ENCODE measurements at regions not wholly inside any gene's neighbourhood (a gene's known extent, or its start where the extent isn't known, plus 50 kb on each side); places are given as distances from the start of the nearest gene placed in this dataset.

GRCh38 chr3:194265996-194266964, 84.8 kb downstream of the CPN2 start:
- peak in 2 of 4 donors; percentile 1 to 6 for DNase-seq
- H3K27me3 ChIP-seq, result no peaks in the 10 kb centered on the region
- intact Hi-C loops (cut with DNase I), result no loop called here
- peaks cover 35% of the 10 kb centered on the region for H3K4me1 ChIP-seq
- peak overlapping the region in 1 of 4 donors; percentile 9 for H3K27ac ChIP-seq
- H3K36me3 ChIP-seq (replicated peaks in 1 of 2; ENCODE audit: insufficient read depth in 1 of 2, low read depth in 2 of 2), result no peaks in the 10 kb centered on the region
- TF ChIP-seq POLR2A (IDR thresholded peaks at IDR 0.05), result no peak
- no peak for TF ChIP-seq CTCF (IDR thresholded peaks at IDR 0.05)
- 76 to 80% methylated on average over 13 of the region's 13 CpGs for WGBS, 2 donors
- no peak for ATAC-seq
- H3K4me3 ChIP-seq, result no peak overlapping the region
- H3K9me3 ChIP-seq, result no peaks in the 10 kb centered on the region

DNA sequence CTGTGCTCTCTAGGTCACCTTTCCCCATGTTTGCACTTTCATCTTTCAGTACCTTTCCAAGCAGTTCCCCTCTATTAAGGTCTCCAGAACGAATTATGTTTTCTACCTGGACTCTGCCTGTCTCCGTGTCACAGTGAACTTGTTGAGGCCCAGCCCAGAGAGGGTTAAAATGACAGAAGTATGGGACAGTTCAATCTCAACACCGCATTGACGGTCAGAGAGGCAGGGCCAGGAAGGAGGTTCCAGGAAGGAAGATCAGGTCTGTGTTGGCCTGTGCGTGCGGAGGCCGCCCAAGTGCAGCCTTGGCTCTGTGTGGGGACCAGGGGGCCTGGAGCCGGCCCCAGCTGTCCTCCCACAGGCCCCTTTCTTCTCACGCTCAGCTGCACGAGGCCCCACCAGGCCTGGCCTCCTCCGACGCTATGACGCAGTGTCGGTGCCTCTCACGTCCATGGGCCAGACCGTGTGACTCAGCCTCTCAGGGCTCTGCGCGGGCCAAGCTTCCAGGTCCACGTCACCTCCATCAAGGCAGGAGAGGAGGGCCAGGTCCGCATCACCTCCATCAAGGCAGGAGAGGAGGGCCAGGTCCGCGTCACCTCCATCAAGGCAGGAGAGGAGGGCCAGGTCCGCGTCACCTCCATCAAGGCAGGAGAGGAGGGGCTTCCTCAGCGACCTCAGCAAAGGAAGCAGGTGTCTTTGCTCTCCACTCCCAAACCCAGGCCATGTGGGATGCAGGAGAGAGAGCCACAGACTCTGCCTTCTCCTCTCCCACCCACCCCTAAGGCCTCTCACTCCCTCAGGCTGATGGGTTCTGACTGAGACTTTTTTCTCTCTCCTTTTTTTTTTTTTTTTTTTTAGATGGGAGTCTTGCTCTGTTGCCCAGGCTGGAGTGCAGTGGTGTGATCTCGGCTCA, 83.1 kb downstream of the CPN2 start:
- Histone ChIP-seq H3K27ac (no peak overlapping the region), H3K36me3 (replicated peaks in 1 of 2; ENCODE audit: insufficient read depth in 1 of 2, low read depth in 2 of 2) (no peaks in the 10 kb centered on the region), H3K4me3 (no peak overlapping the region), H3K27me3 (no peaks in the 10 kb centered on the region), H3K9me3 (no peaks in the 10 kb centered on the region), H3K4me1 (peaks cover 44% of the 10 kb centered on the region)
- no peak for TF ChIP-seq CTCF (IDR thresholded peaks at IDR 0.05)
- TF ChIP-seq POLR2A (IDR thresholded peaks at IDR 0.05), result no peak
- DNase-seq (peak; percentile 24 to 38 (median 32)), ATAC-seq (no peak)
- WGBS, 2 donors, result 76 to 87% methylated on average over 23 to 26 of the region's 26 CpGs
- intact Hi-C loops (cut with DNase I), result no loop called here

DNA sequence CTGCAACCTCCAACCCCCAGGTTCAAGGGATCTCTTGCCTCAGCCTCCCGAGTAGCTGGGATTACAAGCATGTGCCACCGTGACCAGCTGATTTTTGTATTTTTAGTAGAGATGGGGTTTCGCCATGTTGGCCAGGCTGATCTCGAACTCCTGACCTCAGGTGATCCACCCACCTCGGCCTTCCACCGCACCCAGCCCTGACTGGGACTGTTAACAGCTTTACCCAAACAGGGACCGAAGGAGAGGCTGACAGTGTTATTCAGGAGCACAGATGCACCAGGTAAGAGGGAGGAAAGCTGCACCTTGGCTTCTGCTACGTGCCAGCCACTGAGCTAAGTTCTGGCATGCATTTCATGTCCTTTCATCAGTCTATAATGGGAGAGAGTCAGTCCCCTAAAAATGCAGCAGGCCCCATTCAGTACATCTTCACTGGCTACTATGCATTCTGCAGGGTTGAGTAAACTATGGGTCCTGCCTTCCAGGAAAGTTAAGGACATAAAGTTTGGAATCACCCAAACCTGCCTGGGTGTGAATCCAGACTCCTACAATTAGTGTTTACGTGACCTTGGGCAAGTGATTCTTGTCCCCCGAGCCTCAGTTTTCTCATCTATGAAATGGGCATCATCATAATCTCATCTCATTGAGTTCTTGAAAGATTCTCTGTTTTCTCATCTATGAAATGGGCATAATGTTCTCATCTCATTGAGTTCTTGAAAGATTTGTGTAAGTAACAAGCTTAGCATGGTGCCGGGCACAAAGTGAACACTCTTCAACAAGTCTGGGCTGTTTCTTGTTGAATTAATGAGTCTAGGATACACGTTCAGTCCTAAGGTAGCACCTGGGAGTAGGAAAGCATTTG, 82.2 kb downstream of the CPN2 start:
- Histone ChIP-seq H3K27ac (peak overlapping the region in 2 of 4 donors; percentile 85 to 91), H3K36me3 (replicated peaks in 1 of 2; ENCODE audit: insufficient read depth in 1 of 2, low read depth in 2 of 2) (no peaks in the 10 kb centered on the region), H3K4me3 (no peak overlapping the region), H3K4me1 (peaks cover 44% of the 10 kb centered on the region), H3K27me3 (no peaks in the 10 kb centered on the region), H3K9me3 (no peaks in the 10 kb centered on the region)
- ATAC-seq (no peak), DNase-seq (peak in 2 of 4 donors; percentile 1 to 7)
- 83 to 90% methylated on average over 12 of the region's 12 CpGs for WGBS, 2 donors
- intact Hi-C loops (cut with DNase I), result no loop called here
- TF ChIP-seq POLR2A (IDR thresholded peaks at IDR 0.05) (no peak), CTCF (IDR thresholded peaks at IDR 0.05) (no peak)

DNA sequence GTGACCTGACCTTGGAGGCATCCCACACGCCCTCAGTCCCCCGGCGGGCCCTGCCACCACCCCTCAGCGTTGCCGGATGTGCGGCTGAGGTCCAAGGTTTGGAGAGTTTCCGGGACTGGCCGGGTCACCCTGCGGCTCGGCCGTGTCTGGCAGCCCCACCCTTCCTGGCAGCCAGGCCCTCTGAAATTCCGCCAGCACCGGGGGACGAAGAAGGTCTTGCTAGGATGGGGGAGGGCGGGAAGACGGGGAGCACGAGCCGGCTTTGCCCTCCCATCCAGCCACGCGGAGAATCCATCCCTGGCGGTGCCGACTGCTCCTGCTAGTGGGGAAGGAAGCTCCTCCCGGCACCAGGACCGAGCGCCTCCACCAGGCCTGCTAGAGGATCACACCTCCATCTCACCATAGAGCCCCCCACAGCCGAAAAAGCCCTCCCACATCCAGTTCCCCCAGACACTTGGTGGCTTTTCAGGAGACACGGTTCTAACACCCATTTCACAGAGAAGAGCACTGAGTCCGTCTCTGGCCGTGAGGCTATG, 81.5 kb downstream of the CPN2 start:
- Histone ChIP-seq H3K4me3 (no peak overlapping the region), H3K36me3 (replicated peaks in 1 of 2; ENCODE audit: insufficient read depth in 1 of 2, low read depth in 2 of 2) (no peaks in the 10 kb centered on the region), H3K27ac (peak overlapping the region in 3 of 4 donors; percentile 85 to 91 (median 89)), H3K4me1 (peaks cover 44% of the 10 kb centered on the region), H3K27me3 (no peaks in the 10 kb centered on the region), H3K9me3 (no peaks in the 10 kb centered on the region)
- intact Hi-C loops (cut with DNase I), result no loop called here
- ATAC-seq (peak; percentile 13), DNase-seq (peak; percentile 56 to 66 (median 59))
- TF ChIP-seq CTCF (IDR thresholded peaks at IDR 0.05) (peak in 3 of 7 experiments; percentile 9 to 39 (median 36)), POLR2A (IDR thresholded peaks at IDR 0.05) (no peak)
- WGBS, 2 donors, result 31 to 76% methylated on average over 16 to 27 of the region's 29 CpGs

Data from body of pancreas (tissue), 4 donors.